Fibroblast of upper back skin (primary cell): ENCODE measurements at regions not wholly inside any gene's neighbourhood (a gene's known extent, or its start where the extent isn't known, plus 50 kb on each side); places are given as distances from the start of the nearest gene placed in this dataset.
"Not testable (repeated sequence)": the region's sequence is repeated elsewhere in the genome, so short reads cannot be mapped to it uniquely, and the experiment has no call there.

Experiments used
- DNase-seq: peaks from one replicate; pipeline ENCODE4 v3.0.0-alpha.2; 2013

GRCh38 chr14:22384167-22384549 is 204.9 kb downstream of the DAD1 start:
- no peak for DNase-seq

- no peak for DNase-seq
These were observed 205.4 kb downstream of the DAD1 start for GRCh38 chr14:22383515-22384166.

- DNase-seq = no peak
These were observed 206.1 kb downstream of the DAD1 start for GRCh38 chr14:22382955-22383354.

- DNase-seq = no peak
These were observed 206.6 kb downstream of the DAD1 start for GRCh38 chr14:22382395-22382794.

GRCh38 chr14:22381766-22382165 is 207.3 kb downstream of the DAD1 start:
- DNase-seq = no peak

GRCh38 chr14:22381408-22381760 is 207.6 kb downstream of the DAD1 start:
- DNase-seq = no peak

- peak; percentile 68 for DNase-seq
These were observed 208.2 kb downstream of the DAD1 start for GRCh38 chr14:22380571-22381407.

GRCh38 chr14:22379727-22380126 is 209.3 kb downstream of the DAD1 start:
- peak; percentile 77 for DNase-seq

GRCh38 chr14:22378181-22378580 is 210.8 kb downstream of the DAD1 start:
- no peak for DNase-seq

GRCh38 chr14:22375321-22375930 is 213.6 kb downstream of the DAD1 start:
- peak; percentile 59 for DNase-seq

GRCh38 chr14:22370084-22370847 is 218.8 kb downstream of the DAD1 start:
- DNase-seq = peak; percentile 10

GRCh38 chr14:22358726-22359125 is 230.3 kb downstream of the DAD1 start:
- DNase-seq = no peak

- DNase-seq = not testable (repeated sequence)
These were observed 239.7 kb downstream of the DAD1 start for GRCh38 chr14:22349281-22349680.

- DNase-seq = no peak
These were observed 244.4 kb downstream of the DAD1 start for GRCh38 chr14:22344673-22345072.

- DNase-seq = not testable (repeated sequence)
These were observed 244.8 kb downstream of the DAD1 start for GRCh38 chr14:22344209-22344608.

- DNase-seq = no peak
These were observed 248.0 kb downstream of the DAD1 start for GRCh38 chr14:22341049-22341448.

GRCh38 chr14:22338917-22339715 is 249.9 kb downstream of the DAD1 start:
- DNase-seq = peak; percentile 90

GRCh38 chr14:22338381-22338780 is 250.6 kb downstream of the DAD1 start:
- DNase-seq = no peak

GRCh38 chr14:22337938-22338337 is 251.1 kb downstream of the DAD1 start:
- DNase-seq = no peak

- no peak for DNase-seq
These were observed 251.5 kb downstream of the DAD1 start for GRCh38 chr14:22337521-22337920.

- no peak for DNase-seq
These were observed 253.0 kb downstream of the DAD1 start for GRCh38 chr14:22336031-22336430.

- DNase-seq = no peak
These were observed 254.4 kb downstream of the DAD1 start for GRCh38 chr14:22334627-22335026.

GRCh38 chr14:22334275-22334577 is 254.8 kb downstream of the DAD1 start:
- no peak for DNase-seq
